Stimulated activated CD8-positive, alpha-beta memory T cell treated with anti-CD3 and anti-CD28 coated beads, Interleukin-7, amount 100 ng/mL, for 24 hours (primary cell): ENCODE measurements at regions not wholly inside any gene's neighbourhood (a gene's known extent, or its start where the extent isn't known, plus 50 kb on each side); places are given as distances from the start of the nearest gene placed in this dataset.

ENCODE experiments used
- DNase-seq: peaks from one replicate; pipeline ENCODE4 v3.0.0-alpha.2; 2020; ENCODE audit warnings: low read depth

GRCh38 chr18:78883501-78883900 is 96.1 kb upstream of the SALL3 start:
- no peak for DNase-seq

GRCh38 chr18:78884502-78884901 is 95.1 kb upstream of the SALL3 start:
- no peak for DNase-seq

DNA sequence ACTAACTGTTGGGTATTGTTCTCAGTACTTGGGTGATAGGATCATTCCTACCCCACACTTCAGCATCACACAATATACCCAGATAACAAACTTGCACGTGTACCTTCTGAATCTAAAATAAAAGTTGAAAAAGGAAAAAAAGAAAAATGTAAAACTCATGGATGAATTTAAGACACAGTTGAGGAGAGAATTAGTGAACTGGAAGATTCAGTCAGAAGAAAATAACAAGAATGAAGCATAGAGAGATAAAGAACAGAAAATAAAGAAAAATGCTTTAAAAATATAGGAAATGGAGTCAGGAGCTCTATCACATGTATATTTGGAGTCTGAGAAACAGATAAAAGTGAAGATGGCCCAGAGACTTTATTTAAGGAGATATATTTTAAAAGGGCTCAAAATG is 90.4 kb upstream of the SALL3 start:
- no peak for DNase-seq

GRCh38 chr18:78890388-78890787 is 89.2 kb upstream of the SALL3 start:
- DNase-seq = no peak

- no peak for DNase-seq
Measured at GRCh38 chr18:78891185-78891762, 88.3 kb upstream of the SALL3 start.

DNA sequence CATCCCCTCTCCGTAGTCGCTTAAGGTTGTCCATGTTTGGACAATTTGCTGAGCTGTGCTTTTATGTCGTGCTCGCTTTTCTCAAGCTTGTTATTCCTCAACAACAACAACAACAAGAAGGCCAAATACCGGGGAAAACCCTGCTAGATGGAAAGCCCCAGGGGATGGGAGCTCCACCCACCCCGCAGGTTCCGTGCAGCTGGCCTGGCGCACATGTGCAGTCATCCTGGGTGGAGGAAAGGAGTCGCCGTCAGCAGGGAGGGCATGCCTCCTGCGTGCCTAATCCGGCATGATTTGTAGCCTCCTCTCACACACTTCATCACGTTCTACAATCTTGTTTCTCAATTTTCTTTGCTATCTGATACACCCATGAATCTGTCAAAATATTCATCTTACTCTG is 87.4 kb upstream of the SALL3 start:
- DNase-seq = no peak

DNA sequence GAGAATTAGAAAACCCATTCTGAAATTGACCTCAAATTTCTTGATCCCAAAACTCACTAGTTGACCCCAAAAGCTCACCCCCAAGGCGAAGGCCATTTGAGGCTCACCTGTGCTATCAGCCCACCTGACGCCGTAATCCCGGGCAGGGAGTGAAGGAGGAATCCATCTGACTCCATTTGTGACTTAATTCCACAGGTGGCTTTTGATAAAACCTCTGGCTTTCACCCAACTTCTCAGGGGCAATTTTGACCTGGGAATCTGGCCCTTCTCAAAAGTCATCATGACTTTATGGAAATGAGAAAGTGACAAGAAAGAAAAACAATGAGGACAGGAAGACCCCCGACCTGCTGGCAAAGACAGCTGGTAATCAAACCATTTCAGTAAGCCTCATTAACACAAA is 86.9 kb upstream of the SALL3 start:
- no peak for DNase-seq

GRCh38 chr18:78893281-78894032 is 86.2 kb upstream of the SALL3 start:
- DNase-seq = no peak

DNA sequence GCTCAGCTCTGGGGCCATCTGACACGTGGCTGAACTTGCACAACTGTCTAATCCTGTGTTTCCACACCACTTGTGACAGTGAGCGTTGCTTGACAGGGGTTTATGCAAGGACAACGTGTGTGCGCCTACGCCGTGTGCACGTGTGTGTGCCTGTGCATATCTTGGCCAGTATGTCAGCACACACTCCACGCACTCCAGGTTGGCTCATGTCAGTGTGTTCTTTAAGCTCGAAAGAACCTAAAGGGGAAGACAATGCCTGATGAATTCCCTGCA is 85.6 kb upstream of the SALL3 start:
- DNase-seq = no peak

GRCh38 chr18:78895207-78896001 is 84.2 kb upstream of the SALL3 start:
- DNase-seq = no peak

- no peak for DNase-seq
Measured at GRCh38 chr18:78896111-78896905, 83.3 kb upstream of the SALL3 start.

GRCh38 chr18:78898066-78898465 is 81.6 kb upstream of the SALL3 start:
- DNase-seq = no peak

GRCh38 chr18:78898635-78899034 is 81.0 kb upstream of the SALL3 start:
- no peak for DNase-seq

- DNase-seq = no peak
Measured at GRCh38 chr18:78899241-78899640, 80.4 kb upstream of the SALL3 start.

DNA sequence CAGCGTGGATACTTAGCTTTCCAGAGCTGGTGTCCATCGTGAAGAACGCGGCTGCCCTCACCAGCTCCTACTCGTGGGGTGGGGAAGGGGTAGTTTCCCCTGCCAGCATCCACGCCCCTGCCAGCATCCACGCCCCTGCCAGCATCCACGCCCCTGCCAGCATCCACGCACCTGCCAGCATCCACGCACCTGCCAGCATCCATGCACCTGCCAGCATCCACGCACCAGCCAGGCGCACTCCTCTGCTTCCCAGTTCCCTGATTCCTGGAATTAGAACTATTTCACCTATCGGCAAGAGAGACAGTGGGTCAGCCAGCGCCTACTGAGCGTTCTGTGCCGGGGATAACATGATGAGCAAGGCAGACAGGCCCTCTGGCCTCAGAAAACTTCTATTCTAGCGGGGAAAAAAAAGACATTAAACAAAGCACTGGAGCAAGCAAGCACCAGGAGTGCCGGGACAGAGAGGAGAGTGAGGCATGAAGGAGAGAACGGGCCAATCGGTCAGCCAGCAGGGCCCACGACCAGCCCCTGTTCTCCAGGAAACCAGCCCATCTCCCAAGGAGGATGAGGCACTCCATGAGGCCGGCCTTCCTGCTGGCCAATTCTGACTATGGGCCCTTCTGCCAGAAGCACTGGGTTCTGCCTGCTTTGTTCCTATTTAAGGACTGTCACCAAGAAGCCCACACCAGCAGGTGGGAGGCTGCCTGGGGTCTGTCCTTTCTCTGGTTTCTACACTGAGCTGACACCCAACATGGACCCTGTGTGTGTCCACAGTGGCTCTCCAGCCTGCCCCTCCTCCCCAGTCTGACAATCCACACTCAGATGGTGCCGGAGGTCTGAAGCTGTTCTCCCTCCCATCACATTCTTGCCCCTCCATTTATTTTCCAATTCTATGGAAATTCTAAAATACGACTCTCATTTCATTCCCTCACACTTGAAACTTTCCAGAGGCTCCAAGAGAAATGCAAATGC is 78.4 kb upstream of the SALL3 start:
- DNase-seq = no peak

GRCh38 chr18:78901923-78902794 is 77.5 kb upstream of the SALL3 start:
- DNase-seq = no peak

- no peak for DNase-seq
Measured at GRCh38 chr18:78902795-78903435, 76.7 kb upstream of the SALL3 start.

- DNase-seq = no peak
Measured at GRCh38 chr18:78903436-78904178, 76.0 kb upstream of the SALL3 start.

DNA sequence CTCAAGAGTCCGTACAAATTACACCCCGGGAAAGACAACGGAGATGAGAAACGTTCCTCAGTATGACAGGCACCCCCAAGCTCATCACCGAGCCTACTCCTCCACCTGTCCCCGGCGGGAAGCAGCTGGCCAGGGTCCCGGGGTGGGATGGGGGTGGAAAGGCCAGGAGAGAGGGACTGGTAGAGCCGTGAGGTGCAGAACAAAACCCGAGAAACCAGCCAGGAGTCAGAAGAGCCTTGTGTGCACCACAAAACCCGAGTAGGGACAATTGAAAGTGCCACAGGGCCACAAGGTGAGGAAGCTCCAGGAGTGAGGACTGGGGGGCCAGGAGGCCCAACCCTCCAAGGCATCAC is 75.5 kb upstream of the SALL3 start:
- DNase-seq = no peak
